ENCODE measurements at regions not wholly inside any gene's neighbourhood (a gene's known extent, or its start where the extent isn't known, plus 50 kb on each side); places are given as distances from the start of the nearest gene placed in this dataset.

- no peak for TF ChIP-seq POLR2AphosphoS5 (IDR thresholded peaks at IDR 0.05)
- TF ChIP-seq POLR2A (IDR thresholded peaks at IDR 0.05): no peak
- no peak for TF ChIP-seq EP300 (IDR thresholded peaks at IDR 0.05)
- H3K36me3 ChIP-seq: no peaks in the 10 kb centered on the region
- 45% methylated on average over 16 of the region's 17 CpGs for WGBS
- H3K4me1 ChIP-seq: peaks cover 8% of the 10 kb centered on the region
- peaks cover 5% of the 10 kb centered on the region for H3K9me3 ChIP-seq
- DNase-seq (ENCODE audit: low spot score in 2 of 2): peak in 1 of 2 donors; percentile 76
- H3K27ac ChIP-seq: no peak overlapping the region
- no peak overlapping the region for H3K4me3 ChIP-seq
- no peaks in the 10 kb centered on the region for H3K27me3 ChIP-seq
Observed at GRCh38 chr2:239881561-239882320, 143.4 kb downstream of the NDUFA10 start.

GRCh38 chr2:239881031-239881471 is 144.1 kb downstream of the NDUFA10 start:
- Histone ChIP-seq H3K27ac (no peak overlapping the region), H3K27me3 (no peaks in the 10 kb centered on the region), H3K4me1 (peaks cover 8% of the 10 kb centered on the region), H3K36me3 (no peaks in the 10 kb centered on the region), H3K4me3 (no peak overlapping the region), H3K9me3 (peaks cover 5% of the 10 kb centered on the region)
- TF ChIP-seq EP300 (IDR thresholded peaks at IDR 0.05) (no peak), POLR2AphosphoS5 (IDR thresholded peaks at IDR 0.05) (no peak), CTCF (IDR thresholded peaks at IDR 0.05) (no peak), POLR2A (IDR thresholded peaks at IDR 0.05) (no peak)
- DNase-seq (ENCODE audit: low spot score in 2 of 2): peak in 1 of 2 donors; percentile 65
- 76% methylated on average over 10 of the region's 10 CpGs for WGBS

- Histone ChIP-seq H3K4me3 (no peak overlapping the region), H3K9me3 (peaks cover 5% of the 10 kb centered on the region), H3K36me3 (no peaks in the 10 kb centered on the region), H3K27me3 (no peaks in the 10 kb centered on the region), H3K4me1 (peaks cover 8% of the 10 kb centered on the region), H3K27ac (no peak overlapping the region)
- peak in 1 of 2 donors; percentile 45 for DNase-seq (ENCODE audit: low spot score in 2 of 2)
- WGBS: 86% methylated on average over 2 of the region's 3 CpGs
- no peak for TF ChIP-seq POLR2A (IDR thresholded peaks at IDR 0.05)
- TF ChIP-seq CTCF (IDR thresholded peaks at IDR 0.05): no peak
- no peak for TF ChIP-seq EP300 (IDR thresholded peaks at IDR 0.05)
- no peak for TF ChIP-seq POLR2AphosphoS5 (IDR thresholded peaks at IDR 0.05)
Observed at GRCh38 chr2:239880396-239880795, 144.7 kb downstream of the NDUFA10 start.

- no peak for DNase-seq (ENCODE audit: low spot score in 2 of 2)
- TF ChIP-seq CTCF (IDR thresholded peaks at IDR 0.05) (no peak), POLR2A (IDR thresholded peaks at IDR 0.05) (no peak), POLR2AphosphoS5 (IDR thresholded peaks at IDR 0.05) (no peak), EP300 (IDR thresholded peaks at IDR 0.05) (no peak)
- Histone ChIP-seq H3K4me1 (peaks cover 8% of the 10 kb centered on the region), H3K9me3 (peaks cover 5% of the 10 kb centered on the region), H3K27me3 (no peaks in the 10 kb centered on the region), H3K27ac (no peak overlapping the region), H3K4me3 (no peak overlapping the region), H3K36me3 (no peaks in the 10 kb centered on the region)
- 91% methylated on average over 11 of the region's 11 CpGs for WGBS
Observed at GRCh38 chr2:239879423-239880084, 145.6 kb downstream of the NDUFA10 start.

- no peaks in the 10 kb centered on the region for H3K27me3 ChIP-seq
- H3K9me3 ChIP-seq: no peaks in the 10 kb centered on the region
- H3K4me1 ChIP-seq: peaks cover 8% of the 10 kb centered on the region
- H3K27ac ChIP-seq: no peak overlapping the region
- H3K4me3 ChIP-seq: no peak overlapping the region
- DNase-seq (ENCODE audit: low spot score in 2 of 2): peak in 1 of 2 donors; percentile 35
- H3K36me3 ChIP-seq: no peaks in the 10 kb centered on the region
- TF ChIP-seq EP300 (IDR thresholded peaks at IDR 0.05): no peak
- no peak for TF ChIP-seq CTCF (IDR thresholded peaks at IDR 0.05)
- no peak for TF ChIP-seq POLR2A (IDR thresholded peaks at IDR 0.05)
- TF ChIP-seq POLR2AphosphoS5 (IDR thresholded peaks at IDR 0.05): no peak
- 100% methylated on average over 5 of the region's 5 CpGs for WGBS
Observed at GRCh38 chr2:239878686-239879085, 146.5 kb downstream of the NDUFA10 start.

Data from suprapubic skin (tissue), 4 donors.